ENCODE measurements at regions not wholly inside any gene's neighbourhood (a gene's known extent, or its start where the extent isn't known, plus 50 kb on each side); places are given as distances from the start of the nearest gene placed in this dataset.

- no peaks in the 10 kb centered on the region for H3K9me3 ChIP-seq
- TF ChIP-seq POLR2AphosphoS5 (IDR thresholded peaks at IDR 0.05) (no peak), EP300 (IDR thresholded peaks at IDR 0.05) (no peak), POLR2A (IDR thresholded peaks at IDR 0.05) (no peak), CTCF (IDR thresholded peaks at IDR 0.05) (no peak)
- no peak overlapping the region for H3K27ac ChIP-seq
- intact Hi-C loops (cut with DNase I) = no loop called here
- no peak for DNase-seq
- 72 to 79% methylated on average over 8 of the region's 8 CpGs for WGBS, 2 donors
- H3K27me3 ChIP-seq = no peaks in the 10 kb centered on the region
- no peaks in the 10 kb centered on the region for H3K4me1 ChIP-seq
- no peak overlapping the region for H3K4me3 ChIP-seq
- no peaks in the 10 kb centered on the region for H3K36me3 ChIP-seq
These were observed 165.4 kb downstream of the SUCLA2 start for GRCh38 chr13:47835470-47836228.

- DNase-seq = no peak
- Histone ChIP-seq H3K27me3 (no peaks in the 10 kb centered on the region), H3K36me3 (no peaks in the 10 kb centered on the region), H3K9me3 (no peaks in the 10 kb centered on the region), H3K4me3 (no peak overlapping the region), H3K4me1 (no peaks in the 10 kb centered on the region), H3K27ac (no peak overlapping the region)
- no peak for TF ChIP-seq CTCF (IDR thresholded peaks at IDR 0.05)
- TF ChIP-seq POLR2A (IDR thresholded peaks at IDR 0.05) = no peak
- no peak for TF ChIP-seq POLR2AphosphoS5 (IDR thresholded peaks at IDR 0.05)
- TF ChIP-seq EP300 (IDR thresholded peaks at IDR 0.05) = no peak
- intact Hi-C loops (cut with DNase I) = no loop called here
- WGBS, 2 donors = 42 to 45% methylated on average over 1 of the region's 1 CpG
These were observed 168.6 kb downstream of the SUCLA2 start for GRCh38 chr13:47832458-47832972.

GRCh38 chr13:47831265-47831664 lies 169.8 kb downstream of the SUCLA2 start:
- intact Hi-C loops (cut with DNase I) = no loop called here
- no peaks in the 10 kb centered on the region for H3K36me3 ChIP-seq
- no peaks in the 10 kb centered on the region for H3K27me3 ChIP-seq
- no peak overlapping the region for H3K4me3 ChIP-seq
- no peak for TF ChIP-seq POLR2A (IDR thresholded peaks at IDR 0.05)
- no peak for TF ChIP-seq EP300 (IDR thresholded peaks at IDR 0.05)
- TF ChIP-seq CTCF (IDR thresholded peaks at IDR 0.05) = no peak
- TF ChIP-seq POLR2AphosphoS5 (IDR thresholded peaks at IDR 0.05) = no peak
- H3K4me1 ChIP-seq = no peaks in the 10 kb centered on the region
- no peak overlapping the region for H3K27ac ChIP-seq
- no peak for DNase-seq
- no peaks in the 10 kb centered on the region for H3K9me3 ChIP-seq
- WGBS, 2 donors = 77% methylated on average over 1 of the region's 1 CpG

- no peak overlapping the region for H3K27ac ChIP-seq
- intact Hi-C loops (cut with DNase I) = no loop called here
- H3K9me3 ChIP-seq = no peaks in the 10 kb centered on the region
- TF ChIP-seq CTCF (IDR thresholded peaks at IDR 0.05) (no peak), POLR2A (IDR thresholded peaks at IDR 0.05) (no peak), EP300 (IDR thresholded peaks at IDR 0.05) (no peak), POLR2AphosphoS5 (IDR thresholded peaks at IDR 0.05) (no peak)
- no peaks in the 10 kb centered on the region for H3K27me3 ChIP-seq
- DNase-seq = no peak
- no peak overlapping the region for H3K4me3 ChIP-seq
- H3K36me3 ChIP-seq = no peaks in the 10 kb centered on the region
- WGBS, 2 donors = 82 to 90% methylated on average over 1 of the region's 1 CpG
- H3K4me1 ChIP-seq = no peaks in the 10 kb centered on the region
These were observed 171.4 kb downstream of the SUCLA2 start for GRCh38 chr13:47829690-47830089.

Data from sigmoid colon (tissue), 6 donors.